GM12873 (cell line): ENCODE measurements at regions not wholly inside any gene's neighbourhood (a gene's known extent, or its start where the extent isn't known, plus 50 kb on each side); places are given as distances from the start of the nearest gene placed in this dataset.

Source experiments
- CTCF ChIP-seq: IDR thresholded peaks from 2 replicates; pipeline ENCODE4 v1.5.1; 2012; ENCODE audit warnings: low read depth, mild to moderate bottlenecking, moderate library complexity, low read length, control low read depth; ENCODE audit not compliant: insufficient read depth; ENCODE audit errors: missing control alignments

GRCh38 chr10:117927332-117927731 lies 119.4 kb downstream of the RAB11FIP2 start:
- no peak for TF ChIP-seq CTCF

GRCh38 chr10:117927871-117928270 lies 118.9 kb downstream of the RAB11FIP2 start:
- TF ChIP-seq CTCF: no peak

- no peak for TF ChIP-seq CTCF
These were observed 118.5 kb downstream of the RAB11FIP2 start for GRCh38 chr10:117928281-117928680.

- TF ChIP-seq CTCF: no peak
These were observed 118.0 kb downstream of the RAB11FIP2 start for GRCh38 chr10:117928741-117929140.

- TF ChIP-seq CTCF: peak; percentile 11
These were observed 117.2 kb downstream of the RAB11FIP2 start for GRCh38 chr10:117929327-117930067.

GRCh38 chr10:117931078-117931477 lies 115.7 kb downstream of the RAB11FIP2 start:
- TF ChIP-seq CTCF: no peak

- no peak for TF ChIP-seq CTCF
These were observed 113.7 kb downstream of the RAB11FIP2 start for GRCh38 chr10:117933036-117933435.
